Cardiac muscle cell (in vitro differentiated cells and primary cell): ENCODE measurements at regions not wholly inside any gene's neighbourhood (a gene's known extent, or its start where the extent isn't known, plus 50 kb on each side); places are given as distances from the start of the nearest gene placed in this dataset.

Experiments used
- DNase-seq, 2 donors: peaks; one replicate each; pipeline versions ENCODE4 v3.0.0 to v3.0.0-alpha.2; 2010 to 2017; ENCODE audit warnings: low read depth in 1 of 2, low spot score in 1 of 2
- H3K27ac ChIP-seq: fragments of 200-600 bp; sonication (generic); 2 replicates; pipeline ENCODE4 v1.5.1; 2016
- H3K27me3 ChIP-seq: fragments of 200-600 bp; sonication (generic); 2 replicates; pipeline ENCODE4 v1.6.0; 2016; ENCODE audit warnings: control low read depth
- H3K36me3 ChIP-seq: fragments of 200-600 bp; sonication (generic); 2 replicates; pipeline ENCODE4 v1.5.1; 2016; ENCODE audit warnings: control low read depth
- H3K4me1 ChIP-seq: fragments of 200-600 bp; sonication (generic); 2 replicates; pipeline ENCODE4 v1.8.1; 2017; ENCODE audit warnings: low read depth, mild to moderate bottlenecking, mixed run types
- H3K4me3 ChIP-seq: fragments of 200-600 bp; sonication (generic); 2 replicates; pipeline ENCODE4 v1.5.1; 2016; ENCODE audit warnings: mild to moderate bottlenecking
- H3K9me3 ChIP-seq: fragments of 200-600 bp; sonication (generic); 2 replicates; pipeline ENCODE4 v1.5.1; 2017; ENCODE audit warnings: low read depth, mild to moderate bottlenecking, control low read depth
- CTCF ChIP-seq: IDR thresholded peaks from 2 replicates; pipeline ENCODE4 v1.5.1; 2012; ENCODE audit warnings: low read depth, mild to moderate bottlenecking, low read length

- TF ChIP-seq CTCF, result no peak
- no peak overlapping the region for H3K4me3 ChIP-seq
- H3K36me3 ChIP-seq, result no peaks in the 10 kb centered on the region
- no peak overlapping the region for H3K27ac ChIP-seq
- H3K4me1 ChIP-seq, result peaks cover 10% of the 10 kb centered on the region
- H3K9me3 ChIP-seq, result no peaks in the 10 kb centered on the region
- DNase-seq, result peak in 1 of 2 donors; percentile 71
- H3K27me3 ChIP-seq, result no peaks in the 10 kb centered on the region
Observed at GRCh38 chr2:212843409-212844199, 305.0 kb upstream of the ERBB4 start.

GRCh38 chr2:212842544-212843185, 304.1 kb upstream of the ERBB4 start:
- H3K27ac ChIP-seq, result no peak overlapping the region

GRCh38 chr2:212841460-212841859, 302.9 kb upstream of the ERBB4 start:
- peaks cover 10% of the 10 kb centered on the region for H3K4me1 ChIP-seq
- no peak overlapping the region for H3K27ac ChIP-seq
- no peaks in the 10 kb centered on the region for H3K27me3 ChIP-seq
- H3K9me3 ChIP-seq, result no peaks in the 10 kb centered on the region
- no peaks in the 10 kb centered on the region for H3K36me3 ChIP-seq
- TF ChIP-seq CTCF, result no peak
- no peak overlapping the region for H3K4me3 ChIP-seq
- no peak for DNase-seq

More at GRCh38 chr2:212842544-212843185, 304.1 kb upstream of the ERBB4 start:
- peak in 1 of 2 donors; percentile 38 for DNase-seq
- Histone ChIP-seq H3K9me3 (no peaks in the 10 kb centered on the region), H3K4me3 (no peak overlapping the region), H3K27me3 (no peaks in the 10 kb centered on the region), H3K4me1 (peaks cover 10% of the 10 kb centered on the region), H3K36me3 (no peaks in the 10 kb centered on the region)
- no peak for TF ChIP-seq CTCF

- Histone ChIP-seq H3K4me1 (no peaks in the 10 kb centered on the region), H3K36me3 (no peaks in the 10 kb centered on the region), H3K9me3 (no peaks in the 10 kb centered on the region), H3K27me3 (no peaks in the 10 kb centered on the region), H3K4me3 (no peak overlapping the region), H3K27ac (no peak overlapping the region)
- no peak for DNase-seq
- TF ChIP-seq CTCF, result no peak
Observed at GRCh38 chr2:212832211-212833195, 293.9 kb upstream of the ERBB4 start.

- no peaks in the 10 kb centered on the region for H3K36me3 ChIP-seq
- H3K4me3 ChIP-seq, result no peak overlapping the region
- H3K4me1 ChIP-seq, result no peaks in the 10 kb centered on the region
- no peak for TF ChIP-seq CTCF
- no peaks in the 10 kb centered on the region for H3K27me3 ChIP-seq
- H3K9me3 ChIP-seq, result no peaks in the 10 kb centered on the region
- no peak overlapping the region for H3K27ac ChIP-seq
- DNase-seq, result no peak
Observed at GRCh38 chr2:212831671-212832199, 293.1 kb upstream of the ERBB4 start.
